H1 (cell line): ENCODE measurements at regions not wholly inside any gene's neighbourhood (a gene's known extent, or its start where the extent isn't known, plus 50 kb on each side); places are given as distances from the start of the nearest gene placed in this dataset.
A peak's percentile ranks its signal among the peaks of the same experiment; 100 is the strongest.

Experiments
- CTCF ChIA-PET: fragments of 300-600 bp; sonication (Branson Sonifier 250); formaldehyde crosslinking; loops from one replicate; lab custom pipeline; 2021; ENCODE audit not compliant: partially characterized antibody; lab: Charles Lee
- POLR2A ChIA-PET: fragments of 300-600 bp; sonication (Branson Sonifier 250); formaldehyde crosslinking; loops from one replicate; lab custom pipeline; 2021; ENCODE audit warnings: inconsistent platforms; ENCODE audit not compliant: partially characterized antibody; lab: Charles Lee
- DNase-seq, 2 experiments: peaks; one replicate each; pipeline versions ENCODE4 v3.0.0 to v3.0.0-alpha.2; 2010 to 2022; ENCODE audit warnings: low spot score in 2 of 2, low read depth in 1 of 2, mixed read lengths in 1 of 2
- FAIRE-seq: peaks from 2 replicates; lab custom pipeline; 2011; peaks lifted over from hg19 to GRCh38; lab: Jason Lieb, UNC
- H2AFZ ChIP-seq: 2 replicates; pipeline ENCODE4 v1.8.1; 2012; ENCODE audit warnings: low read length, inconsistent platforms
- H2AK5ac ChIP-seq: 2 replicates; pipeline ENCODE4 v1.6.1; 2013; ENCODE audit warnings: low read depth, low read length
- H2BK120ac ChIP-seq: replicated peaks from 2 replicates; pipeline ENCODE3; 2013; ENCODE audit warnings: low read depth, low read length, inconsistent platforms
- H2BK12ac ChIP-seq: 2 replicates; pipeline ENCODE4 v1.6.1; 2013; ENCODE audit warnings: low read depth, low read length
- H2BK15ac ChIP-seq: 2 replicates; pipeline ENCODE4 v1.6.1; 2013; ENCODE audit warnings: low read length
- H2BK20ac ChIP-seq: 2 replicates; pipeline ENCODE4 v1.6.1; 2013; ENCODE audit warnings: low read length
- H2BK5ac ChIP-seq: 2 replicates; pipeline ENCODE4 v1.6.1; 2013; ENCODE audit warnings: low read depth, low read length
- H3K14ac ChIP-seq: 2 replicates; pipeline ENCODE4 v1.6.1; 2013; ENCODE audit warnings: inconsistent platforms; ENCODE audit not compliant: insufficient read length
- H3K18ac ChIP-seq: 2 replicates; pipeline ENCODE4 v1.6.1; 2013; ENCODE audit warnings: low read length; ENCODE audit errors: extremely low read depth
- H3K23ac ChIP-seq: 2 replicates; pipeline ENCODE4 v1.6.1; 2013; ENCODE audit warnings: inconsistent platforms; ENCODE audit not compliant: insufficient read length
- H3K23me2 ChIP-seq: 2 replicates; pipeline ENCODE4 v1.6.1; 2013; ENCODE audit warnings: low read depth, low read length
- H3K27ac ChIP-seq: 2 replicates; pipeline ENCODE4 v1.6.1; 2011; ENCODE audit warnings: low read depth, low read length, inconsistent platforms
- H3K27me3 ChIP-seq, 4 experiments: replicated peaks in 1 of 4; 1 replicate in 1 of 4; 2 replicates in 3 of 4; pipeline versions ENCODE4 v1.6.1 to v1.8.1; 2011 to 2013; ENCODE audit warnings: low read length in 3 of 4, mild to moderate bottlenecking in 3 of 4, inconsistent platforms in 2 of 4, mixed read lengths in 2 of 4, moderate library complexity in 1 of 4; ENCODE audit not compliant: control insufficient read depth in 3 of 4, insufficient read depth in 3 of 4; ENCODE audit errors: extremely low read depth in 1 of 4
- H3K36me3 ChIP-seq, 4 experiments: 2 replicates each; pipeline versions ENCODE4 v1.6.1 to v1.8.1; 2011 to 2013; ENCODE audit warnings: mild to moderate bottlenecking in 4 of 4, low read length in 3 of 4, moderate library complexity in 2 of 4, control low read depth in 1 of 4, inconsistent platforms in 1 of 4; ENCODE audit not compliant: insufficient read depth in 4 of 4, control insufficient read depth in 2 of 4
- H3K4ac ChIP-seq: replicated peaks from 2 replicates; pipeline ENCODE3; 2013; ENCODE audit warnings: low read length, low read depth, mixed read lengths, inconsistent platforms; ENCODE audit not compliant: insufficient read length
- H3K4me1 ChIP-seq, 4 experiments: replicated peaks in 1 of 4; 1 replicate in 1 of 4; 2 replicates in 3 of 4; pipeline versions ENCODE4 v1.6.1 to v1.8.1; 2011 to 2013; ENCODE audit warnings: low read length in 3 of 4, inconsistent platforms in 2 of 4, mixed read lengths in 1 of 4; ENCODE audit not compliant: insufficient read depth in 4 of 4, control insufficient read depth in 3 of 4
- H3K4me2 ChIP-seq, 2 experiments: 2 replicates each; pipeline versions ENCODE4 v1.6.1 to v1.8.1; 2011 to 2013; ENCODE audit warnings: low read depth in 2 of 2, low read length in 2 of 2, control low read depth in 1 of 2, inconsistent platforms in 1 of 2, mild to moderate bottlenecking in 1 of 2; ENCODE audit not compliant: insufficient read depth in 1 of 2
- H3K4me3 ChIP-seq, 4 experiments: fragments of 200-600, 300-600 bp in 1 of 4; sonication (generic), shearing (Covaris generic), sonication (Bioruptor Twin) in 1 of 4; 2 replicates each; pipeline versions ENCODE4 v1.5.1 to v1.8.1; 2011 to 2016; ENCODE audit warnings: low read length in 4 of 4, low read depth in 3 of 4, control low read depth in 2 of 4, inconsistent platforms in 2 of 4, mild to moderate bottlenecking in 2 of 4, mixed read lengths in 1 of 4, moderate library complexity in 1 of 4; ENCODE audit not compliant: insufficient read depth in 2 of 4; ENCODE audit errors: extremely low read depth in 1 of 4
- H3K56ac ChIP-seq: replicated peaks from 2 replicates; pipeline ENCODE3; 2013; ENCODE audit warnings: low read depth, mild to moderate bottlenecking, mixed read lengths, low read length, inconsistent platforms; ENCODE audit not compliant: insufficient read length
- H3K79me1 ChIP-seq: 2 replicates; pipeline ENCODE4 v1.6.1; 2013; ENCODE audit warnings: low read depth, low read length, control low read depth
- H3K79me2 ChIP-seq, 2 experiments: 2 replicates each; pipeline versions ENCODE4 v1.6.1 to v1.8.1; 2012 to 2013; ENCODE audit warnings: low read length in 2 of 2, mild to moderate bottlenecking in 2 of 2, inconsistent platforms in 1 of 2; ENCODE audit not compliant: insufficient read depth in 2 of 2, control insufficient read depth in 1 of 2
- H3K9ac ChIP-seq, 4 experiments: replicated peaks in 1 of 4; 1 replicate in 1 of 4; 2 replicates in 3 of 4; pipeline versions ENCODE4 v1.6.1 to v1.8.1; 2011 to 2013; ENCODE audit warnings: low read depth in 3 of 4, low read length in 3 of 4, control low read depth in 2 of 4, mild to moderate bottlenecking in 2 of 4, moderate library complexity in 2 of 4, inconsistent platforms in 1 of 4; ENCODE audit errors: extremely low read depth in 1 of 4
- H3K9me3 ChIP-seq, 2 experiments: 2 replicates each; pipeline versions ENCODE4 v1.6.1 to v1.8.1; 2012 to 2013; ENCODE audit warnings: mild to moderate bottlenecking in 2 of 2, moderate library complexity in 2 of 2, control low read depth in 1 of 2, inconsistent platforms in 1 of 2, low read depth in 1 of 2, low read length in 1 of 2, mixed read lengths in 1 of 2; ENCODE audit not compliant: insufficient read depth in 2 of 2
- H4K20me1 ChIP-seq, 2 experiments: replicated peaks in 1 of 2; 2 replicates each; pipeline versions ENCODE3 to v1.8.1; 2011 to 2013; ENCODE audit warnings: inconsistent platforms in 2 of 2, low read length in 2 of 2, mild to moderate bottlenecking in 1 of 2; ENCODE audit not compliant: insufficient read depth in 2 of 2, control insufficient read depth in 1 of 2
- H4K5ac ChIP-seq: 2 replicates; pipeline ENCODE4 v1.6.1; 2013; ENCODE audit warnings: low read length, low read depth, mixed read lengths, inconsistent platforms; ENCODE audit not compliant: insufficient read length
- H4K8ac ChIP-seq: 2 replicates; pipeline ENCODE4 v1.8.0; 2013; ENCODE audit warnings: mild to moderate bottlenecking, moderate library complexity, low read length, inconsistent platforms; ENCODE audit not compliant: insufficient read depth; ENCODE audit errors: extremely low read depth
- H4K91ac ChIP-seq: replicated peaks from 2 replicates; pipeline ENCODE3; 2013; ENCODE audit warnings: low read length, mixed read lengths, inconsistent platforms; ENCODE audit not compliant: insufficient read length
- EZH2 ChIP-seq: fragments of 200-600 bp; sonication (generic); IDR thresholded peaks from 2 replicates; pipeline ENCODE4 v1.7.1; 2012; ENCODE audit warnings: low read depth, mild to moderate bottlenecking, moderate library complexity, low read length, inconsistent platforms; ENCODE audit not compliant: severe bottlenecking
- GABPA ChIP-seq: IDR thresholded peaks from 2 replicates; pipeline ENCODE4 v1.6.1; 2011; ENCODE audit warnings: mild to moderate bottlenecking, low read length, moderate library complexity, borderline replicate concordance; ENCODE audit not compliant: insufficient read depth
- PHF8 ChIP-seq: fragments of 200-600 bp; sonication (generic); conservative IDR thresholded peaks from 2 replicates; pipeline ENCODE4 v1.7.1; 2012; ENCODE audit warnings: low read depth, mild to moderate bottlenecking, inconsistent platforms, low read length, moderate library complexity
- SIX5 ChIP-seq: IDR thresholded peaks from 2 replicates; pipeline ENCODE4 v1.6.1; 2011; ENCODE audit warnings: mild to moderate bottlenecking, low read depth, low read length
- SUZ12 ChIP-seq: fragments of 200-600 bp; sonication (generic); IDR thresholded peaks from 2 replicates; pipeline ENCODE4 v1.6.1; 2012; ENCODE audit warnings: mild to moderate bottlenecking, inconsistent platforms, low read length, moderate library complexity, mixed read lengths
- TBP ChIP-seq: IDR thresholded peaks from 2 replicates; pipeline ENCODE4 v1.6.1; 2011; ENCODE audit warnings: low read depth, low read length, improper control_type of control experiment
- WGBS, 2 experiments: shearing (Covaris generic) in 1 of 2; methylation state at CpG; one replicate each; pipeline versions ENCODE4 v1.1.6 to v1.1.7; 2013 to 2015; ENCODE audit warnings: low lambda C conversion rate in 2 of 2, mixed read lengths in 2 of 2, inconsistent platforms in 1 of 2, low coverage in 1 of 2, missing lambda C conversion rate in 1 of 2; ENCODE audit not compliant: insufficient replicate concordance in 2 of 2, insufficient coverage in 1 of 2, insufficient read length in 1 of 2; ENCODE audit errors: extremely low coverage in 1 of 2, missing lambda C conversion rate in 1 of 2; 5-methylcytosine and 5-hydroxymethylcytosine counted together
- TF ChIP-seq, protein P1 (sequence below): IDR thresholded peaks from 2 replicates; pipeline ENCODE4 v1.6.1; 2012; ENCODE audit warnings: low read length, inconsistent platforms
- TF ChIP-seq, protein P2 (sequence below): IDR thresholded peaks from 2 replicates; pipeline ENCODE4 v1.6.1; 2011; ENCODE audit warnings: low read length, improper control_type of control experiment

DNA sequence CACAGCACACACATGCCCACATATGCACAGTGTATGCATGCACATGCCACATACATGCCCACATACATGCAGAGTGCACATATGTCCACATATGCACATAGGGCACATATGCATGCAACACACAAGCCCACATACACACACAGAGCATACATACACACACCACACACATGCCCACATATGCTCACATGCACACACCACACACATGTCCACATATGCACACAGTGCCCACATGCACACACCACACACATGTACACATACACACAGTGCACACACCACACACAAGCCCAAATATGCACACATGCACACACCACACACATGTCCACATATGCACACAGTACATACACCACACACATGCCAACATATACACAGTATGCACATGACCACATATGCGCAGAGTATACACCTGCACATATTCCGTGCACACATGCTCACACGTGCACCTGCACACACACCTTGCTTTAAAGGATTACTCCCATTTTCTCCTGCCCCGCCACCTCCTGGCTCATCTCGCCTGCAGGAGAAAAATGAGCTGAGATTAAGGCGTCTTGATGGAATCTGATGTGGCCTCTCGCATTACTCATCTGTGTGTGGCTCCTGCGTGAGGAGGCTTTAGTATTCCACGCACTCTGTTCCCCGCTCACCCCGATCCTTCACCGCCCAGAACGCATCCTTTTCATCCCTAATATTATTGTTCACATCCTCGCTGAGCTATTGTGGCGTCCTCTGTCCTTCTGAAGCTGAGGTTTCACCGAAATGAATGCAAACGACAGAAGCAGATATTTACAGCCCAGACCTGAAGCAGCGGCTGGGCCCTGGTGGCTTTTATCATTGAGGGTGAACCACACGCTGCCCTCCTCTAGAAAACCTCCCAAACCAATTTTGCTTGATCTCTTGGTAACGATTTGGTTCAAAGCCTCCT, 182.7 kb downstream of the OLFM1 start:
- Histone ChIP-seq H4K8ac (no peak overlapping the region), H4K5ac (no peak overlapping the region), H3K9me3 (no peaks in the 10 kb centered on the region), H3K9ac (peak overlapping the region in 1 of 4 experiments; percentile 38; a peak in 1 of 7 replicates), H3K18ac (no peak overlapping the region), H2AK5ac (peak overlapping the region; percentile 32; the same call in 1 of the 2 replicates), H2BK120ac (peak overlapping the region; percentile 55), H3K36me3 (no peaks in the 10 kb centered on the region), H3K23me2 (no peaks in the 10 kb centered on the region), H4K91ac (peak overlapping the region; percentile 82), H2BK15ac (no peak overlapping the region), H3K4me1 (no peaks in the 10 kb centered on the region; a peak in 1 of 7 replicates), H3K4me3 (no peak overlapping the region), H2BK5ac (0 out of 2 replicates have a peak overlapping the region, but pooled peaks have one; percentile 12), H2BK12ac (no peak overlapping the region; the same call in 1 of the 2 replicates), H3K4me2 (no peak overlapping the region), H3K14ac (peak overlapping the region; percentile 46), H2AFZ (0 out of 2 replicates have a peak overlapping the region, but pooled peaks have one; percentile 38), H3K79me2 (no peaks in the 10 kb centered on the region), H3K27ac (no peak overlapping the region), H3K56ac (no peak overlapping the region), H3K23ac (peak overlapping the region; percentile 57), H3K27me3 (no peaks in the 10 kb centered on the region), H3K79me1 (no peaks in the 10 kb centered on the region), H2BK20ac (peak overlapping the region; percentile 40; the same call in 1 of the 2 replicates), H3K4ac (no peak overlapping the region), H4K20me1 (peaks cover 0 to 5% of the 10 kb centered on the region in 2 experiments)
- ChIA-PET POLR2A (no interaction called here), CTCF (interaction anchor here (1.1 to 2.4 kb wide), 4 partner anchors 11 to 169 kb away, joined by 3 to 16 read pairs (median 6); no protein-coding TSS in a partner anchor)
- WGBS, 2 experiments, result 82% methylated on average over 20 of the region's 20 CpGs; no CpG with 5 or more reads in 1 of the 2 experiments
- DNase-seq (no peak), FAIRE-seq (no peak)
- no peak for TF ChIP-seq GABPA
- no peak for TF ChIP-seq PHF8
- TF ChIP-seq, protein P1, sequence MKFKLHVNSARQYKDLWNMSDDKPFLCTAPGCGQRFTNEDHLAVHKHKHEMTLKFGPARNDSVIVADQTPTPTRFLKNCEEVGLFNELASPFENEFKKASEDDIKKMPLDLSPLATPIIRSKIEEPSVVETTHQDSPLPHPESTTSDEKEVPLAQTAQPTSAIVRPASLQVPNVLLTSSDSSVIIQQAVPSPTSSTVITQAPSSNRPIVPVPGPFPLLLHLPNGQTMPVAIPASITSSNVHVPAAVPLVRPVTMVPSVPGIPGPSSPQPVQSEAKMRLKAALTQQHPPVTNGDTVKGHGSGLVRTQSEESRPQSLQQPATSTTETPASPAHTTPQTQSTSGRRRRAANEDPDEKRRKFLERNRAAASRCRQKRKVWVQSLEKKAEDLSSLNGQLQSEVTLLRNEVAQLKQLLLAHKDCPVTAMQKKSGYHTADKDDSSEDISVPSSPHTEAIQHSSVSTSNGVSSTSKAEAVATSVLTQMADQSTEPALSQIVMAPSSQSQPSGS, result no peak
- TF ChIP-seq SIX5, result no peak
- TF ChIP-seq SUZ12, result no peak
- TF ChIP-seq, protein P2, sequence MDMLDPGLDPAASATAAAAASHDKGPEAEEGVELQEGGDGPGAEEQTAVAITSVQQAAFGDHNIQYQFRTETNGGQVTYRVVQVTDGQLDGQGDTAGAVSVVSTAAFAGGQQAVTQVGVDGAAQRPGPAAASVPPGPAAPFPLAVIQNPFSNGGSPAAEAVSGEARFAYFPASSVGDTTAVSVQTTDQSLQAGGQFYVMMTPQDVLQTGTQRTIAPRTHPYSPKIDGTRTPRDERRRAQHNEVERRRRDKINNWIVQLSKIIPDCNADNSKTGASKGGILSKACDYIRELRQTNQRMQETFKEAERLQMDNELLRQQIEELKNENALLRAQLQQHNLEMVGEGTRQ, result no peak
- no peak for TF ChIP-seq TBP
- no peak for TF ChIP-seq EZH2
